Stimulated activated CD4-positive, alpha-beta T cell treated with anti-CD3 and anti-CD28 coated beads, Interleukin-15, amount 100 ng/mL, for 48 hours (primary cell): ENCODE measurements at regions not wholly inside any gene's neighbourhood (a gene's known extent, or its start where the extent isn't known, plus 50 kb on each side); places are given as distances from the start of the nearest gene placed in this dataset.
"Not testable (repeated sequence)": the region's sequence is repeated elsewhere in the genome, so short reads cannot be mapped to it uniquely, and the experiment has no call there.

Experiments used
- DNase-seq, 2 donors: peaks; one replicate each; pipeline ENCODE4 v3.0.0-alpha.2; 2020; ENCODE audit warnings: low read depth in 2 of 2

GRCh38 chr5:21483790-21484497 is 1369.2 kb downstream of the CDH12 start:
- DNase-seq = not testable (repeated sequence)

- not testable (repeated sequence) for DNase-seq
Measured at GRCh38 chr5:21482983-21483650, 1370.0 kb downstream of the CDH12 start.

GRCh38 chr5:21482522-21482921 is 1370.6 kb downstream of the CDH12 start:
- not testable (repeated sequence) for DNase-seq

- not testable (repeated sequence) for DNase-seq
Measured at GRCh38 chr5:21481320-21482270, 1371.5 kb downstream of the CDH12 start.

GRCh38 chr5:21480054-21480453 is 1373.1 kb downstream of the CDH12 start:
- not testable (repeated sequence) for DNase-seq

- DNase-seq = not testable (repeated sequence)
Measured at GRCh38 chr5:21473981-21474380, 1379.2 kb downstream of the CDH12 start.

GRCh38 chr5:21473436-21473835 is 1379.7 kb downstream of the CDH12 start:
- not testable (repeated sequence) for DNase-seq

- DNase-seq = not testable (repeated sequence)
Measured at GRCh38 chr5:21471691-21472090, 1381.5 kb downstream of the CDH12 start.

- not testable (repeated sequence) for DNase-seq
Measured at GRCh38 chr5:21469523-21470101, 1383.5 kb downstream of the CDH12 start.

- not testable (repeated sequence) for DNase-seq
Measured at GRCh38 chr5:21467544-21467943, 1385.6 kb downstream of the CDH12 start.

- DNase-seq = not testable (repeated sequence)
Measured at GRCh38 chr5:21459744-21460073, 1393.4 kb downstream of the CDH12 start.

- no peak for DNase-seq
Measured at GRCh38 chr5:21452449-21452848, 1400.7 kb downstream of the CDH12 start.

- no peak for DNase-seq
Measured at GRCh38 chr5:21432646-21433045, 1420.5 kb downstream of the CDH12 start.

- DNase-seq = no peak
Measured at GRCh38 chr5:21424907-21425306, 1428.2 kb downstream of the CDH12 start.

GRCh38 chr5:21419383-21419782 is 1431.4 kb upstream of the CDH18 start:
- DNase-seq = no peak

- DNase-seq = not testable (repeated sequence)
Measured at GRCh38 chr5:21402089-21402488, 1414.1 kb upstream of the CDH18 start.

GRCh38 chr5:21398511-21398910 is 1410.5 kb upstream of the CDH18 start:
- DNase-seq = no peak

GRCh38 chr5:21397693-21398092 is 1409.7 kb upstream of the CDH18 start:
- DNase-seq = no peak

GRCh38 chr5:21391506-21391905 is 1403.5 kb upstream of the CDH18 start:
- no peak for DNase-seq

GRCh38 chr5:21360754-21361153 is 1372.8 kb upstream of the CDH18 start:
- not testable (repeated sequence) for DNase-seq

- DNase-seq = not testable (repeated sequence)
Measured at GRCh38 chr5:21341948-21342261, 1353.9 kb upstream of the CDH18 start.
